Inferior parietal cortex (tissue), 1 donor: ENCODE measurements at regions not wholly inside any gene's neighbourhood (a gene's known extent, or its start where the extent isn't known, plus 50 kb on each side); places are given as distances from the start of the nearest gene placed in this dataset.
A peak's percentile ranks its signal among the peaks of the same experiment; 100 is the strongest.
"Not testable (repeated sequence)": the region's sequence is repeated elsewhere in the genome, so short reads cannot be mapped to it uniquely, and the experiment has no call there.

Experiments
- DNase-seq: peaks from one replicate; pipeline ENCODE4 v3.0.0-alpha.2; 2016; ENCODE audit errors: extremely low spot score

DNA sequence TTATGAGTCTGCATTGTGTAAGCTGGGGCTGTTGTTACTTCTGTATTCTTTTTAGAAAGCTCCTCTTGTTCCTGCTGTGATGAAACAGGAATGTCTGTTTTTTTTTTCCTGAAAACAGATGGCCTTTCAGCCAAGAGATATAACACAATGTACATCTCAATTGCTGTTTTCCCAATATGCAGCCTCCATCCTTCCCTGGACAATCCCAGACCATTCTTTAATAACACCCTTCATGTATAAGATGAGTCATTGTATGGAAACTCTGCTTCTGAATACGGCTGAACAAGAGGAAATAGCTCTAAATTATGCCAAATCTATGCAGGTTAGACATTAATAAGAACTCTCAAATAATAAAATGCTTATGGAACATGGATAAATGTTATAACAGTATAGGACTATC lies 60.2 kb upstream of the LRRC4C start:
- DNase-seq, result no peak

DNA sequence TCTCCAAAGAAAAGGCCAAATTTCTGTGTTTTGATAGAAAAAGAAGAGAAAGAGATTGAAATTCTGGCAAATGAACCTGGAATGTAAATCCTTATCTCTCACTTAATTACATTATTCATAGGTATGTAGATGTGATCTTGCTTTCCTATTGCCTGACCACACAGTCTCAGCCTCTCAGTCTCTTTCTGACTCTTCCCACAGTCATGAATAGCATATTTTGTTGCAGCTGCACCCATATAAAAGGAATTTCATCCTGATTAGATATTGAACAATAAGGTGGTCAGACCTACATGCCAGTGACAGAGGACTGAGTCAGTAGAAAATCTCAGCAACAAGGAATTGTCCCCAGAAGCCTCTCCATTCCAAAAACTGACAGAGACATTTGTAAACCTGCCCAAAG lies 62.9 kb upstream of the LRRC4C start:
- DNase-seq, result no peak

DNA sequence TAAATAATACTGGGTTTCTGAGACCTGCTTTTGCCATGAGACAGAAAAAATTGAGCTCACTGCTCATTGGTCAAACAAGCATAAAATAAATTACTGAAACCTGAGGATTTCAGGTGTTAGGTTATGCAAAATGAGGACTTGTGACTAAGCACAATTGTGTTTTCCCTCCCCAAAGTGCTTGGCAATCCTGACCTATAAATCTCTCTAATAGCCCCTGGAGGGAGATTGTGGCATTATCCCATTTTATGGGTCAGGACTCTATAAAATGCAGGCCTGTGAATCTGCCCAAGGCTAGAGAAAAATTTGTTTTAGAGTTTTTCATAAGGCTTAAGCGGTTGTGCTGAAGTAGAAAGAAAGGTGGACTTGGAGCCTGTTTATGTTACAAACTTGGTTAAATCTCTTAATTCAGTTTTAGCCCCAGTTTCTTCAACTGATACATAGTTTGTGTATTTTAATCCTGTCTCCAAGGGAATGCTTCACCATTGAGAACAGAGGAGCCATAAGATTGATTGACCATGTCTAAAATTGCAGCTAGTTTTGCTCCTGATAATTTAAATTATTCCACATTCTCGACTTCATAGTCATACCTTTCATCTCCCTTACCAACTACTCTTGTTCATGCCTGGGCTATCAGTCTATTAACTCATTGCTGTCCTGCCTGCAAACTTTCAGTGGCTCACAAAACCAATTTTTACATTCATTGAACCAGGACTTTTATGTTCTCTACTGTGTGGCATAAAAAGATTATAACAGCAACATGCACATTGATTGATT lies 63.6 kb upstream of the LRRC4C start:
- DNase-seq, result no peak

DNA sequence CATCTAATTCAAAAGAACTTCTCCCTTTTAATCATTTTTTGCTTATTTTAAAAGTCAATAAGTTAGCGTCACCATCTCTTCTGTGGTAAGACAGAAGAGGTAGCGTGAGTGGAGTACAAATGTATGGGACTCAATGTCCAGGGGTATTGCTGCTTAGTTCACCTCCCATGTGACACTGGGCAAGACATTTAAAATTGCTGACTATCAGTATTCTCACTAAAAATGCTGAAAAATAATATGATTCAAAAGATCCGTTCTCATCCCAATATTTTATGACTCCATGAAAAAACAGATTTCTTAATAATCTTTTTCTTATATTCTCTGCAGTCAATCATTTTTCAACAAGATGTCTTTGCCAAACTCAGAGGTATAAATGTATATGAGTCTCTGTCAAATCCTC lies 68.1 kb upstream of the LRRC4C start:
- DNase-seq, result no peak

DNA sequence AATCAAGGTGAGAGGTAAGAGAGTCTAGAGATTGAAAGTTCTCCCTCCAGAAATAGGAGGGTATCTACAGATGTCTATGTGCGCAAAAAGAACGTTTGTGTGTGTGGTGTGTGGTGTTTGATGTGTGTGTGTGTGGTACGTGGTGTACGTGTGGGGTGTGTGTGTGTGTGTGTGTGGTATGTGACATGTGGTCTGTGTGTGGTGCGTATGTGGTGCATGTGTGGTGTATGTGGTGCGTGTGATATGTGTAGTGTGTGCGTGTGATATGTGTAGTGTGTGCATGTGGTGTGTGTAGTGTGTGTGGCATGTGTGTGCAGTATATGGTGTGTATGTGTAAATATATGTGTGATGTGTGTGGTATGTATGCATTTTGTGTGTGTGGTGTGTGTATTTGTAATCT lies 73.0 kb upstream of the LRRC4C start:
- DNase-seq, result no peak

DNA sequence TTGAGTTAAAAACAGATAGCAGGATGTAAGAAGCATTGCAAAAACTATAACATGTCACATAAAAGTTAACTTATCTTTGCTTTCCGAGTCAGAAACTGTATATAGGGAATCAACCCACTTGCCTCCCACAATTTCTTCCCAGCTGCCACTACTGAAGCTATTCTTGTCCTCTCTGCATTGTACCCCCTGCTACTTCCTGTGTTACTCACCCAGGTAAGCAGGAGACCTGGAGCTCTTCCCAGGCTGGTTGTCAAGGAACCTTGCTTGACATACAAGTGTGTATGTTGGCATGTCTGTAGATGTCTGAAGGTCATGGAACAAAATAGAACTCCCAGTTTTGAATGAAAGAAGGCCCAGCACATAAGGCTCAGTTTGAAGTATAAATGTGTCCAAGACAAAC lies 74.3 kb upstream of the LRRC4C start:
- DNase-seq, result no peak

DNA sequence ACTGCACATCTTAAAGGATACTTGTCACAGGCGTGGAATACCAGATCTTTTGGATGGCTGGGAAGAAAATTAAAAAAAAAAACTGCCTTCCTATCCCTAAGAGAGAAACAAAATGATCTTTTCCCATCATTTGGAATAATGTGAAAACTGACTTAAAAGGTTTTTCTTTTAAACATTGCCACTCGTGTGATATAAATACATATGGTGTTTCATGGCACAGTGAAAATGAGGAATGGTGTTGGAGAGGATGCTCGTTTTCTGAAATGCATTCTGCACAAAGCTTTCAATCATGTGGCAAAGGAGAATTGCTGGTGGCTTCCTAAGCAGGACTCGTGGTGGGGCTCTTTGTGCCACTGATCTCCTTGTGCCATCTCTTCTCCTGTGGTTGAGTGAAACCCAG lies 74.9 kb upstream of the LRRC4C start:
- no peak for DNase-seq

DNA sequence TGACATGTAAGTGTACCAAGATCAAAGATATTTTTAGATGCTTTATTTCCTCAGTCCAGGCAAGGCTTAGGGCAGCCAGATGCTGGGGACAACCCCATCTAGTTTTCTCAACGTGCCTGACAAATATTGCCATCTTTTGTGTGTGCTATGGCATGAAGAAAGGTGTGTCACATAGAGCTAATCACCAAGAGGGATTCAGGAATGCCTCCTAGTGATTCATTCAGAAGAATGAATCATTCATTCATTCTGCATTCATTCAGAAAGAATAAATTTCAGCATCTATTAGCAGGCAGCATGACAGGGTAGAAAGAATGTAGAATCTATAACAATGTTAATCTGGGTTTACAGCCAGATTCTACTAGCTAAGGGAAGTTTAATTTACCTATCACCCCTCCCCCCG lies 75.4 kb upstream of the LRRC4C start:
- no peak for DNase-seq

DNA sequence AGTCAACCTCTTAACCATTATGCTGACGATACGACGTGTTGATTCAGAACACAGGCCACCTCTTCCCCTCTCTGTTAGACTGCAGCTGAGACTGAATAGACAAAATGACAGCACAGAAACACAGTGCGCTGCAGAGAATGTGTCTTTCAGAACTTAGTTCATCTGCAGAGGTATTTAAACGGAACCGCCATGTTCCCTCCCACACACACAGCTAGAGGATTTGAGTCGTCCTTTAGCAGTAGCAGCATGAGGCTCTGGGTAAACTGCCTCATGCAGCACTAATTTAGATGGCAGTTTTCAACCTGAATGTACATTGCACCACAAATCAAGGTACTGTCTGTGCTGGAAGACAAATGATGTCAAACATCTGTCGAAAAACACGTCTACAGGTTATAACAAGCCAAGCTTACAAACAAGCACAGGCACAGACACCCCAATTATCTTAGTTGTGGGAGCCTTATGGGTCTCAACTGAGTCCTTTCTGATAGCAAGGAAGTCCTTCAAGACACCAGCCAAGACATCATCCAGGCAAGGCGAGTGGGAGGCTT lies 76.6 kb upstream of the LRRC4C start:
- no peak for DNase-seq

DNA sequence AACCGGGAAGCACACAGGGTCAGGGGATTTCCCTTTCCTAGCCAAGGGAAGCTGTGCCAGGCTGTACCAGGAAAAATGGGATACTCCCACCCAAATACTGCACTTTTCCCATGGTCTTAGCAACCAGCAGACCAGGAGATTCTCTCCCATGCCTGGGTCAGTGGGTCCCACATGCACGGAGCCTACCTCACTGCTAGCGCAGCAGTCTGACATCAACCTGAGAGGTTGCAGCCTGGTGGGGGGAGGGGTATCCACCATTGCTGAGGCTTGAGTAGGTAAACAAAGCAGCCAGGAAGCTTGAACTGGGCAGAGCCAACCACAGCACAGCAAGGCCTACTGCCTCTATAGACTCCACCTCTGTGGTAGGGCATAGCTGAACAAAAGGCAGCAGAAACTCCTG lies 85.5 kb upstream of the LRRC4C start:
- DNase-seq, result not testable (repeated sequence)

DNA sequence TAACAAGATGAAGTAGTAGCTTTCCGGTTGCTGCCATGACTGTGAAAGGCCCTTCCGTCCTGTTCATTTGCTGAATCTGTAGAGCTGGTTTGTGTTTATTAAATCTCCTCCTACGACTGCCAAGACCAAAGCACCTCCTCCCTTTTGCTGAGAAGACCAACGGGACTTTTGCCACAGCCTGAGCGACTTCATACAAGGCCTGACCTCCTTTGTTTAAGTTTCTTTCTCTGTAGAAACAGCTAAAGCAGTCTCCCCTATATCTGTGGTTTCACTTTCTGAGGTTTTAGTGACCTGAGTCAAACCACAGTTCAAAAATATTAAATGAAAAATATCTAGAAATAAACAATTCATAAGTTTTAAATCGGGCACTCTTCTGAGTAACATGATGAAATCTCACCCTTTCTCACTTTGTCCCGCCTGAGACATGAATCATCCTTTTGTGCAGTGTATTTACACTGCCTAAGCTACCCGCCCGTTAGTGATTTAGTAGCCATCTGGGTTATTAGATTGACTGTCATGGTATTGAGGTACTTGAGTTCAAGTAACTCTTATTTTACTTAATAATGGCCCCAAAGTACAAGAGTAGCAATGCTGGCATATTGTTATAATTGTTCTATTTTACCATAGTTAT lies 119.1 kb upstream of the LRRC4C start:
- no peak for DNase-seq

DNA sequence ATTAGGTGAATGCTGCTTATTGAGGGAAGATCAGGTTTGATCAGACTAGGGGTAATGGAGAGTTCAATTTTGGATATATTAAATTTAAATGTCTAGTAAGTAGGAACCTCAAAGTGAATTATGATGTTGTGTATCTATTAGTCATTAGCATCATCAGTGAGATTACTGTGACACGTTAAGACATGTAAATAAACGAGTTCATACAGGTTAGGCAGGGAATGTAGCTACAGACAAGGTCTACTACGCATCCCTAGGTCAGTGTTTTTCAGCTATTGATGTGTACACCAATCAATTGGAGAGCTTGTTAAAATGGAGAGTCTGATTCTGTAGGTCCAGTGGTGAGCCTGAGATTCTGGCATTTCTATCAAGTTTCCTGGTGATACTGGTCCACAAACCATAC lies 120.1 kb upstream of the LRRC4C start:
- no peak for DNase-seq

DNA sequence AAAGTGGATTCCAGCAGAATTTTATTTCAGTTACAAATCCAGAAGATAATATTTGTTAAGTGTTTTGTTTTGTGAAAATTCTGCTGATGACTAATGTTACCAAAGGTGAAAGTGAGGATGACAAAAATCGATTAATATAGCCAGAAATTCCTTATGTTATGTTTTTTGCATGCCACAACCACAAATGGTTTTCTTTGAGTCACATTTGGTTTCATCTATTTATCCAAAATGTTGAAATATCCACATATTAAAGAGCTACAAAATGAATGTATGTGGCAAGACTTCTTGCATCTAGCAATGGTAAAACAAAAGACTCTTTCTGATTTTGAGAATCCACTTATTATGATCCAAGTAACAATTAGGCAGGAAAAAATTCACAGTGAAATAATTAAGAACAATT lies 150.1 kb upstream of the LRRC4C start:
- no peak for DNase-seq

DNA sequence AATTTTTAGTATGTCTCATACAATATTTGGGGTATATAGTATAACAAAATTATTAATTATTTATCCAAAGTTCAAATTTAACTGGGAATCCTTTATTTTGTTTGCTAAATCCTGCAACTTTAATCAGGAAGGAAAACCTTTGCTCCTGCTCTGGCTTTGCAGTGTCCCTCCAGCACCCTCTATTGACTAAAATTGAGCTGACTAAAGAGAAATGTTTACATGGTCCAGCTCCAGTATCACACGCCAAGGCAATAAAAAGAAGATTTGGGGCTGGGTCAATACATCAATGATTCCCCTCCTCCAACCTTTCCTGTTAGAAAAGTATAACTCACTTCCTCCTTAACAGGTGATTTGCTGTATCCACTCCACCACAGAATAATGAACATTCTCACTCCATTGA lies 153.0 kb upstream of the LRRC4C start:
- DNase-seq, result peak; percentile 5

DNA sequence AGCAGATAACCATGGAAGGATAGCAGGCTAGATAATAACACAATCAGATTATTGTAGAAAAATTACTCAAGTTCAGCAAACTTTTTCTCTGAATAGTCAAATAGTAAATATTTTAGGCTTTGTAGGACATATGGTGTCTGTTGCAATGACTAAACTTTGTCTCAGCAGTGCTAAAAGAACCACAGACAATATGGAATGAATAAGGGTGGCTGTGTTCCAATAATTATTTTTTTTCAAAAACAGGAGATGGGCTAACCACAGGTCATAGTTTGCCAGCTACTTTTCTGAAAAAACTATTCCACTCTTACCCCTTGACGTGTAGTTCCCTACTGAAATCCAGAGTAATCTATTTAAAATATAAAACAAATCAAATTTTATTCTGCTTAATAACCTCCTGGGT lies 153.9 kb upstream of the LRRC4C start:
- no peak for DNase-seq

DNA sequence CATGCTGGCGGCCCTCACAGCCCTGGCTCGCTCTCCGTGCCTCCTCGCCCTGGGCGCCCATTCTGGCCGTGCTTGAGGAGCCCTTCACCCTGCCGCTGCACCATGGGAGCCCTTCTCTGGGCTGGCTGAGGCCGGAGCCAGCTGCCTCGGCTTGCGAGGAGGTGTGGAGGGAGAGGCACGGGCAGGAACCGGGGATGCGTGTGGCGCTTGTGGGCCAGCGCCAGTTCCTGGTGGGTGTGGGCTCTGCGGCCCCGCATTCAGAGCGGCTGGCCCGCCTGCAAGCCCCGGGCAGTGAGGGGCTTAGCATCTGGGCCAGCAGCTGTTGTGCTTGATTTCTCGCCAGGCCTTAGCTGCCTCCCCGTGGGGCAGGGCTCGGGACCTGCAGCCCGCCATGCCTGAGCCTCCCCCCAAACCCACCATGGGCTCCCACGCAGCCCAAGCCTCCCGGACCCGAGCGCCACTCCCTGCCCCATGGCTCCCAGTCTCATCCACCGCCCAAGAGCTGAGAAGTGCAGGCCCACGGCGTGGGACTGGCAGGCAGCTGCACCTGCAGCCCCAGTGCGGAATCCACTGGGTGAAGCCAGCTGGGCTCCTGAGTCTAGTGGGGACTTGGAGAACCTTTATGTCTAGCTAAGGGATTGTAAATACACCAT lies 163.4 kb upstream of the LRRC4C start:
- no peak for DNase-seq

DNA sequence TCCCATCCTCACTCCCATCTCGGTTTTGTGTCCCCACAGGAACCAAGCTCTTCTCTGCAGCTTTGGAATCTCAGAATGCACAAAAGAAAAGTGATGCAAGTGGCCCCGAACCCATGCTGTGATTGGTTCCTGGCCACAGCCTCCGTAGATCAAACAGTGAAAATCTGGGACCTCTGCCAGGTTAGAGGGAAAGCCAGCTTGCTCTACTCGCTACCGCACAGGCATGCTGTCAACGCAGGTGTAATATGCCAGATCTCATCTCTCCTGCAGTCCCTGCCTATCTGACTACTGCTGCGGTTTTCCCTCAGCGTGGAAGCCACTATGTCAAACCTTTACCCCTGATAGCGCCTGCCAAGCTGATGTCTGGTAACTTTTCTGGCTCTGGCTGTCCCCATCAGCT lies 200.5 kb upstream of the LRRC4C start:
- no peak for DNase-seq

DNA sequence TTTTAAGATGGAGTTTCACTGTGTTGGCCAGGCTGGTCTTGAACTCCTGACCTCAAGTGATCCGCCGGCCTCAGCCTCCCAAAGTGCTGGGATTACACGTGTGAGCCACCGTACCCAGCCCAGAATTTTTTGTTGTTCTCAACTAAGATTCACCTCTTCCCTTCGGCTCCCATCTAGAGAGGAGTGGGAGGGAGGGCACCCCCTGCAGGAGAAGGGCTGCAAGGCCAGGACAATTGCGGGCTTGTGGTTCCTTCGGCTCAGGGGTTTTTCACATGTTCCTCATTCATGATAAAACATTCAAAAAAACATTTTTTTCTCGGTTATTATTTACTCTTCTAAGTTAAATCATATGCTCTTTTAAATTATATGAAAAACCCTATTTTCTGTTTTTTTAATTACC lies 201.1 kb upstream of the LRRC4C start:
- no peak for DNase-seq

DNA sequence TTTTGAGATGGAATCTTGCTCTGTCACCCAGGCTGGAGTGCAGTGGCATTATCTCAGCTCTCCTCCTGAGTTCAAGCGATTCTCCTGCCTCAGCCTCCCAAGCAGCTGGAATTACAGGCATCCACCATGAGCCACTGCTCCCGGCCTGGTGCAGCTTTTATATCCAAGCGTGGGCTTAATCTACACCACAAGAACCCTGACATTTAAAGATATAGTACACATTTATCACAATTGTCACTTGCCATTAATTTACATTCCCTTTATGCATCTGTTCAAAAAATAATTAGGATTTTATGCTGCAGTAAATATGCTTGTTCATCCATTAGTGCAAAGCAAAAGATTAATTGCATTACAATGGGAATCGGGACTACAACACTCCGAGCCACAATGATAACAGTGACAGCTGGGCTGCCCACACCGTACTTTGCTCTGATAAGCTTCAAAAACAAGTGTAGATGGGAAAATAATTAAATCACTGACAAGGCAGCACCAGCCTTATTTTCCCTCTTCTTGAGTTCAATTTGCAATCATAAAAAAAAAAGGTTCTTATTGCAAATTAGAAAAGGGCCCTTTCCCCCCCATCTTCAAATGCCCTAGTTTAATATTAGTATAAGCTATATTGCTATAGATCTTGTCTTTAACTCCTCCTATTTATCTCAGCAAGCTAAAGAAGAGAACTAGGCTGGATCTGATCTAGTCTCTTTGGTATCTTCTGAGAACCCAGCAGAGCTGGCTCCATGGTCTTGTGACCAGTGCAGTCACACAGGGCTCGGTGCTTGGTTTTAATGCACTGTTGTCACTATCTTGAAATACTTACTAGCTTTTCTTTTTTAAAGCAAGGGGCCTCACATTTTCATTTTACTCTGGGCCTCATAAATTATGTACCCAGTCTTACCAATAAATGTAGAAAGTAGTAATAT lies 206.2 kb upstream of the LRRC4C start:
- DNase-seq, result no peak

DNA sequence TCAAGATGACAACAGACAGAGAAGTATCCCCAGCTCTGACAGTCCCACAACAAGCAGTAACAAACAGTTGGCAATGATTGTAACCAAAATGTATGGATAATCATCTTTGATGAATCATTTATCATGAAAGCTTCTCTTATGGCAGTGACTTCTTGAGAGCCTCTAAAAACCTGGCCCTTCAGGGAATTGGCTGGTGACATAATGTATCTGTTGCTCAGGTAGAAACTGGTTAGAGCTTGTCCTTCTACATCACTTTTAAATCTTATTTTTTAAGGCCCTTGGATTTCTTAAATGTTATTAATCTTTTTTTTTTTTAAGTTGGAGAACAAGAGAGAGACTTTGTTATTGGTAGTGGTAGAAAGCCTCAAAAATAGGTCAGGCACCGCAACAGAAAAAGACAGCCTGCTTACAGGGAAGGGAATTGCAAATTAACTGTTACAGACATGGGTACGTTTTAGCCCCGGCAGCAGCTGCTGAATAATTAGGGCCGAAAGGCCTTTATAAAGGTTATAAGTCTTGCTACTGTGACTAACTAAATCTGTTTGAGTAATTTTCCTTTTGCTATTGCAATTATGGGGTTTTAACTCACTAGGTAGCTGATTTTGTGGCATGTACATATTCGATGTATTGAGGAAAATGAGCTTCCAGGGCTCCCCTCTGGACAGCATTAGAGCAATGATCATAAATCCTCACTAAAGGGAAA lies 207.7 kb upstream of the LRRC4C start:
- no peak for DNase-seq

DNA sequence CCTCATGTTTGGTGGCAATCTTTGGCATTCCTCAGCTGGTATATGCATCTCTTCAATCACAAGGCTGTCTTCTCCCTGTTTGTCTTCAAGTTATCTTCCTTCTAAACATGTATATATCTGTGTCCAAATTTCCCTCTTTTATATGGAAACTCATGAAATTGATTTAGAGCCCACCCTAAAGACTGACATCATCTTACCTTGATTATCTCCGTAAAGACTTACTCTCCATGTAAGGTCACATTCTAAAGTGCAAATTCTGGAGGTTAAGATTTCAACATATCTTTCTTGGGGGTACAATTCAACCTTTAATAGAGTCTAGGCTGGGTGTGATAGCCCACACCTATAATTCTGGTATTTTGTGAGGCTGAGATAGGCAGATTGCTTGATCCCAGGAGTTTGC lies 215.8 kb upstream of the LRRC4C start:
- no peak for DNase-seq
